HCT116 (cell line): ENCODE measurements at regions not wholly inside any gene's neighbourhood (a gene's known extent, or its start where the extent isn't known, plus 50 kb on each side); places are given as distances from the start of the nearest gene placed in this dataset.

Source experiments
- ATAC-seq: fragments of 200-7000 bp; cut with Tn5 transposase; 2 replicates; pipeline ENCODE4 v1.9.1; 2020; ENCODE audit warnings: mild to moderate bottlenecking, moderate library complexity
- BruUV-seq: library from RNA; stranded (reverse); fragments of 400-500 nt; replicated peaks from 2 replicates; lab custom pipeline; 2021; lab: Mats Ljungman, UMichigan
- CTCF ChIA-PET: fragments of 300-600 bp; sonication (Branson Sonifier 250); formaldehyde crosslinking; loops from one replicate; lab custom pipeline; 2021; ENCODE audit warnings: antibody characterized with exemption; lab: Charles Lee
- POLR2A ChIA-PET: fragments of 300-600, 350-600 bp; sonication (Branson Sonifier 250); formaldehyde crosslinking; loops from one replicate; lab custom pipeline; 2021; ENCODE audit warnings: antibody characterized with exemption; lab: Charles Lee
- RAD21 ChIA-PET, 2 experiments: fragments of 300-600 bp; sonication (Branson Sonifier 250); formaldehyde crosslinking; loops; one replicate each; lab custom pipeline; 2023; ENCODE audit warnings: low total read pairs in 2 of 2; ENCODE audit not compliant: uncharacterized antibody in 2 of 2, unreplicated experiment in 2 of 2, low non-redundant PET in 1 of 2; lab: Charles Lee
- DNase-seq: peaks from one replicate; pipeline ENCODE4 v3.0.0-alpha.2; 2010; ENCODE audit warnings: low read depth, low spot score
- H2AFZ ChIP-seq: fragments of 200-600 bp; shearing (Covaris generic), sonication (generic); 2 replicates; pipeline ENCODE4 v1.6.1; 2017; ENCODE audit warnings: low read depth, mixed run types, mixed read lengths, antibody characterized with exemption, low read length; ENCODE audit not compliant: poor library complexity, severe bottlenecking
- H3K27ac ChIP-seq: 2 replicates; pipeline ENCODE4 v1.5.1; 2012; ENCODE audit warnings: low read depth, low read length
- H3K27me3 ChIP-seq: fragments of 200-600 bp; sonication (generic); 2 replicates; pipeline ENCODE4 v1.6.1; 2016; ENCODE audit warnings: mixed run types, low read length, mixed read lengths; ENCODE audit not compliant: insufficient read depth
- H3K36me3 ChIP-seq, 2 experiments: fragments of 200-500 bp in 1 of 2; fragments of 200-600 bp in 1 of 2; sonication (Bioruptor generic) in 1 of 2; sonication (generic) in 1 of 2; 2 replicates each; pipeline versions ENCODE4 v1.5.1 to v1.6.1; 2014 to 2016; ENCODE audit warnings: low read length in 2 of 2, inconsistent platforms in 1 of 2, mixed read lengths in 1 of 2, mixed run types in 1 of 2; ENCODE audit not compliant: insufficient read depth in 2 of 2, control insufficient read depth in 1 of 2
- H3K4me1 ChIP-seq, 2 experiments: fragments of 200-600 bp in 1 of 2; sonication (generic) in 1 of 2; 2 replicates each; pipeline versions ENCODE4 v1.5.1 to v1.6.1; 2012 to 2017; ENCODE audit warnings: low read length in 2 of 2, inconsistent platforms in 1 of 2, mild to moderate bottlenecking in 1 of 2, mixed read lengths in 1 of 2, mixed run types in 1 of 2, moderate library complexity in 1 of 2; ENCODE audit not compliant: insufficient read depth in 2 of 2, control insufficient read depth in 1 of 2
- H3K4me2 ChIP-seq: fragments of 200-600 bp; sonication (generic); 2 replicates; pipeline ENCODE4 v1.6.1; 2017; ENCODE audit warnings: mixed run types, low read length, mixed read lengths
- H3K4me3 ChIP-seq, 2 experiments: fragments of 200-600 bp in 1 of 2; sonication (generic) in 1 of 2; replicated peaks in 1 of 2; 2 replicates each; pipeline ENCODE4 v1.5.1; 2011 to 2016; ENCODE audit warnings: low read length in 2 of 2, control low read depth in 1 of 2, low read depth in 1 of 2, mild to moderate bottlenecking in 1 of 2, mixed read lengths in 1 of 2, mixed run types in 1 of 2
- H3K79me2 ChIP-seq: fragments of 200-600 bp; sonication (generic); 2 replicates; pipeline ENCODE4 v1.6.1; 2017; ENCODE audit warnings: mild to moderate bottlenecking, mixed run types, low read length, moderate library complexity, mixed read lengths; ENCODE audit not compliant: insufficient read depth
- H3K9ac ChIP-seq: fragments of 200-600 bp; sonication (generic); 2 replicates; pipeline ENCODE4 v1.6.1; 2016; ENCODE audit warnings: low read length, mixed read lengths
- H3K9me2 ChIP-seq: fragments of 200-600 bp; sonication (generic), shearing (Covaris generic); 2 replicates; pipeline ENCODE4 v1.6.1; 2017; ENCODE audit warnings: mixed run types, mild to moderate bottlenecking, moderate library complexity; ENCODE audit not compliant: insufficient read depth
- H3K9me3 ChIP-seq, 2 experiments: fragments of 200-500 bp in 1 of 2; fragments of 200-600 bp in 1 of 2; sonication (Bioruptor generic) in 1 of 2; sonication (generic) in 1 of 2; 2 replicates each; pipeline ENCODE4 v1.6.1; 2014 to 2017; ENCODE audit warnings: low read length in 2 of 2, mixed read lengths in 2 of 2, inconsistent platforms in 1 of 2, low read depth in 1 of 2, mild to moderate bottlenecking in 1 of 2, mixed run types in 1 of 2, moderate library complexity in 1 of 2; ENCODE audit not compliant: control insufficient read depth in 1 of 2, insufficient read depth in 1 of 2
- H4K20me1 ChIP-seq: fragments of 200-600 bp; sonication (generic), shearing (Covaris generic); 2 replicates; pipeline ENCODE4 v1.6.1; 2017; ENCODE audit warnings: mixed run types, mild to moderate bottlenecking, moderate library complexity; ENCODE audit not compliant: insufficient read depth
- CBX3 ChIP-seq: IDR thresholded peaks from 2 replicates; pipeline ENCODE4 v1.6.1; 2012; ENCODE audit warnings: low read depth
- CEBPB ChIP-seq: IDR thresholded peaks from 2 replicates; pipeline ENCODE4 v1.6.1; 2012; ENCODE audit warnings: low read depth
- CTCF ChIP-seq, 3 experiments: fragments of 200-600 bp in 1 of 3; sonication (generic) in 1 of 3; IDR thresholded peaks in 2 of 3; conservative IDR thresholded peaks in 1 of 3; 2 replicates each; pipeline ENCODE4 v1.5.1; 2012 to 2017; ENCODE audit warnings: low read depth in 2 of 3, low read length in 2 of 3, antibody characterized with exemption in 1 of 3, borderline replicate concordance in 1 of 3, control low read depth in 1 of 3, mild to moderate bottlenecking in 1 of 3, mixed read lengths in 1 of 3, mixed run types in 1 of 3, moderate library complexity in 1 of 3; ENCODE audit not compliant: insufficient read depth in 1 of 3
- EGR1 ChIP-seq: IDR thresholded peaks from 2 replicates; pipeline ENCODE4 v1.6.1; 2012; ENCODE audit warnings: low read depth
- ELF1 ChIP-seq: IDR thresholded peaks from 2 replicates; pipeline ENCODE4 v1.6.1; 2012; ENCODE audit warnings: low read depth, borderline replicate concordance
- EZH2 ChIP-seq: fragments of 200-600 bp; sonication (generic); IDR thresholded peaks from 2 replicates; pipeline ENCODE4 v1.6.1; 2017; ENCODE audit warnings: antibody characterized with exemption, mixed run types
- REST ChIP-seq: IDR thresholded peaks from 2 replicates; pipeline ENCODE4 v1.6.1; 2012; ENCODE audit warnings: low read depth
- TCF7L2 ChIP-seq: IDR thresholded peaks from 2 replicates; pipeline ENCODE4 v1.7.0; 2011; ENCODE audit warnings: borderline replicate concordance, inconsistent platforms; ENCODE audit not compliant: insufficient read depth, insufficient read length; ENCODE audit errors: extremely low read depth
- ZBTB33 ChIP-seq: IDR thresholded peaks from 2 replicates; pipeline ENCODE4 v1.6.1; 2011; ENCODE audit warnings: mild to moderate bottlenecking, low read length, moderate library complexity; ENCODE audit not compliant: insufficient replicate concordance; ENCODE audit errors: extremely low read depth
- ZFX ChIP-seq: fragments of 450-650 bp; IDR thresholded peaks from 2 replicates; pipeline ENCODE4 v1.6.1; 2017
- intact Hi-C: fragments of 100-400 bp; cut with micrococcal nuclease; formaldehyde crosslinking; loops from 2 replicates; pipeline ENCODE4 v1.10.0; 2022

GRCh38 chr16:87012954-87013938 lies 303.9 kb downstream of the C16orf95 start:
- peaks cover 3 to 10% of the 10 kb centered on the region in 2 experiments; a peak in 3 of 4 replicates for H3K4me1 ChIP-seq
- no peak for DNase-seq
- POLR2A ChIA-PET = no interaction called here
- TF ChIP-seq CTCF (IDR thresholded peaks at IDR 0.05 in 2 of 3, conservative IDR thresholded peaks at IDR 0.05 in 1 of 3; ENCODE audit: borderline replicate concordance in 1 of 3, insufficient read depth in 1 of 3, low read depth in 2 of 3, low read length in 2 of 3) (no peak), CEBPB (no peak), EZH2 (no peak)
- TF ChIP-seq, all 23 proteins: peak for 0
- RAD21 ChIA-PET = no interaction called here
- no TSS peak for BruUV-seq
- CTCF ChIA-PET = no interaction called here
- Histone ChIP-seq H3K4me2 (no peak overlapping the region), H3K36me3 (no peaks in the 10 kb centered on the region), H3K4me3 (no peak overlapping the region), H3K27me3 (no peaks in the 10 kb centered on the region), H3K9me2 (no peaks in the 10 kb centered on the region), H2AFZ (no peak overlapping the region), H3K27ac (no peak overlapping the region), H3K79me2 (no peaks in the 10 kb centered on the region), H4K20me1 (no peaks in the 10 kb centered on the region), H3K9me3 (peaks cover 4 to 6% of the 10 kb centered on the region in 2 experiments; a peak in 1 of 4 replicates), H3K9ac (no peak overlapping the region)
- ATAC-seq = no peak
- intact Hi-C loops = no loop called here

GRCh38 chr16:87014112-87014511 lies 303.1 kb downstream of the C16orf95 start:
- ATAC-seq (no peak), DNase-seq (no peak)
- Histone ChIP-seq H3K27ac (no peak overlapping the region), H3K4me2 (no peak overlapping the region), H4K20me1 (no peaks in the 10 kb centered on the region), H3K9ac (no peak overlapping the region), H3K36me3 (no peaks in the 10 kb centered on the region), H3K27me3 (no peaks in the 10 kb centered on the region), H2AFZ (no peak overlapping the region), H3K4me3 (no peak overlapping the region), H3K4me1 (peaks cover 3 to 10% of the 10 kb centered on the region in 2 experiments; a peak in 3 of 4 replicates), H3K9me2 (no peaks in the 10 kb centered on the region), H3K9me3 (no peaks in the 10 kb centered on the region), H3K79me2 (no peaks in the 10 kb centered on the region)
- POLR2A ChIA-PET = no interaction called here
- CTCF ChIA-PET = no interaction called here
- BruUV-seq = no TSS peak
- RAD21 ChIA-PET = no interaction called here
- intact Hi-C loops = no loop called here
- TF ChIP-seq TCF7L2 (no peak), ZBTB33 (no peak), ELF1 (no peak), ZFX (no peak), CBX3 (no peak), EGR1 (no peak), REST (no peak)
